ENCODE measurements at regions not wholly inside any gene's neighbourhood (a gene's known extent, or its start where the extent isn't known, plus 50 kb on each side); places are given as distances from the start of the nearest gene placed in this dataset.
"Not testable (repeated sequence)": the region's sequence is repeated elsewhere in the genome, so short reads cannot be mapped to it uniquely, and the experiment has no call there.

DNA sequence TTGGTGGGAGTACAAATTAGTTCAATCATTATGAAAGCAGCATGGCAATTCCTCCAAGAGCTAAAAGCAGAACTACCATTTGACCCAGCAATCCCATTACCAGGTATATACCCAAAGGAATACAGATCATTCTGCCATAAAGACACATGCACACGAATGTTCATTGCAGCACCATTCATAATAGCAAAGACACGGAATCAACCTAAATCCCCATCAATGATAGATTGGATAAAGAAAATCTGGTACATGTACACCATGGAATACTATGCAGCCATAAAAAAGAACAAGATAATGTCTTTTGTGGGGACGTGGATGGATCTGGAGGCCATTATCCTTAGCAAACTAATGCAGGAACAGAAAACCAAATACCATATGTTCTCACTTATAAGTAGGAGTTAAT, 85.1 kb upstream of the KYNU start:
- TF ChIP-seq, protein P1, sequence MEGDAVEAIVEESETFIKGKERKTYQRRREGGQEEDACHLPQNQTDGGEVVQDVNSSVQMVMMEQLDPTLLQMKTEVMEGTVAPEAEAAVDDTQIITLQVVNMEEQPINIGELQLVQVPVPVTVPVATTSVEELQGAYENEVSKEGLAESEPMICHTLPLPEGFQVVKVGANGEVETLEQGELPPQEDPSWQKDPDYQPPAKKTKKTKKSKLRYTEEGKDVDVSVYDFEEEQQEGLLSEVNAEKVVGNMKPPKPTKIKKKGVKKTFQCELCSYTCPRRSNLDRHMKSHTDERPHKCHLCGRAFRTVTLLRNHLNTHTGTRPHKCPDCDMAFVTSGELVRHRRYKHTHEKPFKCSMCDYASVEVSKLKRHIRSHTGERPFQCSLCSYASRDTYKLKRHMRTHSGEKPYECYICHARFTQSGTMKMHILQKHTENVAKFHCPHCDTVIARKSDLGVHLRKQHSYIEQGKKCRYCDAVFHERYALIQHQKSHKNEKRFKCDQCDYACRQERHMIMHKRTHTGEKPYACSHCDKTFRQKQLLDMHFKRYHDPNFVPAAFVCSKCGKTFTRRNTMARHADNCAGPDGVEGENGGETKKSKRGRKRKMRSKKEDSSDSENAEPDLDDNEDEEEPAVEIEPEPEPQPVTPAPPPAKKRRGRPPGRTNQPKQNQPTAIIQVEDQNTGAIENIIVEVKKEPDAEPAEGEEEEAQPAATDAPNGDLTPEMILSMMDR (conservative IDR thresholded peaks at IDR 0.05 in 1 of 2, IDR thresholded peaks at IDR 0.05 in 1 of 2; ENCODE audit: low read depth in 1 of 2, low read length in 2 of 2), result not testable (repeated sequence)
- TF ChIP-seq EZH2 (IDR thresholded peaks at IDR 0.05; ENCODE audit: low read length, missing control alignments), result not testable (repeated sequence)
